Osteoblast (primary cell): ENCODE measurements at regions not wholly inside any gene's neighbourhood (a gene's known extent, or its start where the extent isn't known, plus 50 kb on each side); places are given as distances from the start of the nearest gene placed in this dataset.

Experiments used
- DNase-seq: peaks from one replicate; pipeline ENCODE4 v3.0.0; 2011; ENCODE audit warnings: low spot score, mixed read lengths; ENCODE audit not compliant: insufficient read length; ENCODE audit errors: missing footprints
- H2AFZ ChIP-seq: 2 replicates; pipeline ENCODE4 v1.6.0; 2011; ENCODE audit warnings: mild to moderate bottlenecking, low read length
- H3K27ac ChIP-seq: 2 replicates; pipeline ENCODE4 v1.5.1; 2011; ENCODE audit warnings: mild to moderate bottlenecking, low read depth, low read length, moderate library complexity
- H3K27me3 ChIP-seq: 2 replicates; pipeline ENCODE4 v1.6.0; 2012; ENCODE audit warnings: mild to moderate bottlenecking, control low read depth, inconsistent platforms, low read length, moderate library complexity; ENCODE audit not compliant: insufficient read depth
- H3K36me3 ChIP-seq: 2 replicates; pipeline ENCODE4 v1.5.1; 2011; ENCODE audit warnings: mild to moderate bottlenecking, low read length, control low read depth, moderate library complexity; ENCODE audit not compliant: insufficient read depth
- H3K4me1 ChIP-seq: 2 replicates; pipeline ENCODE4 v1.5.1; 2011; ENCODE audit warnings: mild to moderate bottlenecking, low read length, control low read depth, moderate library complexity; ENCODE audit not compliant: insufficient read depth
- H3K4me2 ChIP-seq: 2 replicates; pipeline ENCODE4 v1.6.0; 2011; ENCODE audit warnings: mild to moderate bottlenecking, low read length; ENCODE audit not compliant: insufficient read depth
- H3K4me3 ChIP-seq: fragments of 200-600 bp; sonication (generic); 3 replicates; pipeline ENCODE4 v1.5.1; 2012; ENCODE audit warnings: mild to moderate bottlenecking, low read length, inconsistent platforms; ENCODE audit not compliant: insufficient read depth
- H3K79me2 ChIP-seq: 2 replicates; pipeline ENCODE4 v1.6.0; 2012; ENCODE audit warnings: mild to moderate bottlenecking, low read length, control low read depth, inconsistent platforms; ENCODE audit not compliant: insufficient read depth
- H3K9me3 ChIP-seq: 2 replicates; pipeline ENCODE4 v1.5.1; 2011; ENCODE audit warnings: low read depth, low read length, control low read depth
- H4K20me1 ChIP-seq: 2 replicates; pipeline ENCODE4 v1.6.0; 2012; ENCODE audit warnings: mild to moderate bottlenecking, low read length, control low read depth; ENCODE audit not compliant: insufficient read depth
- CTCF ChIP-seq: IDR thresholded peaks from 2 replicates; pipeline ENCODE4 v1.5.1; 2011; ENCODE audit warnings: mild to moderate bottlenecking, low read depth, low read length, moderate library complexity; ENCODE audit errors: extremely low read depth

GRCh38 chr1:76015478-76016103, 59.0 kb upstream of the ST6GALNAC3 start:
- no peak for DNase-seq
- no peak overlapping the region for H3K27ac ChIP-seq
- no peak for TF ChIP-seq CTCF
- H2AFZ ChIP-seq, result no peak overlapping the region
- no peaks in the 10 kb centered on the region for H3K27me3 ChIP-seq
- H3K79me2 ChIP-seq, result no peaks in the 10 kb centered on the region
- H3K4me2 ChIP-seq, result no peak overlapping the region
- no peaks in the 10 kb centered on the region for H3K36me3 ChIP-seq
- no peak overlapping the region for H3K4me3 ChIP-seq
- H4K20me1 ChIP-seq, result no peaks in the 10 kb centered on the region
- H3K9me3 ChIP-seq, result no peaks in the 10 kb centered on the region
- H3K4me1 ChIP-seq, result no peaks in the 10 kb centered on the region

GRCh38 chr1:76018045-76018444, 56.5 kb upstream of the ST6GALNAC3 start:
- Histone ChIP-seq H4K20me1 (no peaks in the 10 kb centered on the region), H3K27ac (no peak overlapping the region), H3K4me3 (no peak overlapping the region), H3K27me3 (no peaks in the 10 kb centered on the region), H2AFZ (no peak overlapping the region), H3K4me2 (no peak overlapping the region), H3K36me3 (no peaks in the 10 kb centered on the region), H3K79me2 (no peaks in the 10 kb centered on the region), H3K4me1 (no peaks in the 10 kb centered on the region), H3K9me3 (no peaks in the 10 kb centered on the region)
- no peak for DNase-seq
- TF ChIP-seq CTCF, result no peak

- Histone ChIP-seq H3K27me3 (no peaks in the 10 kb centered on the region), H3K27ac (no peak overlapping the region), H3K36me3 (no peaks in the 10 kb centered on the region), H3K79me2 (no peaks in the 10 kb centered on the region), H3K9me3 (no peaks in the 10 kb centered on the region), H3K4me1 (no peaks in the 10 kb centered on the region), H3K4me3 (no peak overlapping the region), H2AFZ (no peak overlapping the region), H4K20me1 (no peaks in the 10 kb centered on the region), H3K4me2 (no peak overlapping the region)
- no peak for TF ChIP-seq CTCF
- DNase-seq, result no peak
Measured at GRCh38 chr1:76021846-76022245, 52.7 kb upstream of the ST6GALNAC3 start.

GRCh38 chr1:76023669-76024435, 50.7 kb upstream of the ST6GALNAC3 start:
- no peak for TF ChIP-seq CTCF
- Histone ChIP-seq H3K79me2 (no peaks in the 10 kb centered on the region), H3K27me3 (no peaks in the 10 kb centered on the region), H3K4me3 (no peak overlapping the region), H3K4me2 (no peak overlapping the region), H2AFZ (no peak overlapping the region), H4K20me1 (no peaks in the 10 kb centered on the region), H3K9me3 (no peaks in the 10 kb centered on the region), H3K36me3 (no peaks in the 10 kb centered on the region), H3K4me1 (no peaks in the 10 kb centered on the region), H3K27ac (no peak overlapping the region)
- peak; percentile 3 for DNase-seq
